Liver (tissue), 8 donors: ENCODE measurements at regions not wholly inside any gene's neighbourhood (a gene's known extent, or its start where the extent isn't known, plus 50 kb on each side); places are given as distances from the start of the nearest gene placed in this dataset.

ENCODE experiments used
- DNase-seq: peaks from one replicate; pipeline ENCODE4 v3.0.0-alpha.2; 2017; ENCODE audit warnings: low spot score
- H3K27ac ChIP-seq, 2 donors: one replicate each; pipeline ENCODE4 v1.7.0; 2013; ENCODE audit warnings: inconsistent platforms in 2 of 2, low read length in 2 of 2, control low read depth in 1 of 2, low read depth in 1 of 2, mild to moderate bottlenecking in 1 of 2
- H3K27me3 ChIP-seq, 4 donors: one replicate each; pipeline versions ENCODE4 v1.6.1 to v1.7.0; 2013; ENCODE audit warnings: low read length in 3 of 4, inconsistent platforms in 1 of 4, mild to moderate bottlenecking in 1 of 4, moderate library complexity in 1 of 4; ENCODE audit not compliant: control insufficient read depth in 4 of 4, insufficient read depth in 4 of 4
- H3K36me3 ChIP-seq, 4 donors: one replicate each; pipeline versions ENCODE4 v1.6.1 to v1.7.0; 2013; ENCODE audit warnings: low read length in 3 of 4, mild to moderate bottlenecking in 3 of 4, low read depth in 1 of 4, moderate library complexity in 1 of 4; ENCODE audit not compliant: control insufficient read depth in 4 of 4, insufficient read depth in 3 of 4
- H3K4me1 ChIP-seq, 4 donors: one replicate each; pipeline versions ENCODE4 v1.6.1 to v1.7.0; 2013; ENCODE audit warnings: low read length in 3 of 4, mild to moderate bottlenecking in 3 of 4, moderate library complexity in 1 of 4; ENCODE audit not compliant: control insufficient read depth in 4 of 4, insufficient read depth in 4 of 4
- H3K4me3 ChIP-seq, 3 donors: one replicate each; pipeline versions ENCODE4 v1.6.1 to v1.7.0; 2013; ENCODE audit warnings: low read length in 3 of 3, control low read depth in 1 of 3, low read depth in 1 of 3, mild to moderate bottlenecking in 1 of 3
- H3K9ac ChIP-seq, 2 donors: one replicate each; pipeline ENCODE4 v1.7.0; 2013; ENCODE audit warnings: low read length in 2 of 2, mild to moderate bottlenecking in 2 of 2, moderate library complexity in 2 of 2, control low read depth in 1 of 2, low read depth in 1 of 2
- H3K9me3 ChIP-seq, 4 donors: one replicate each; pipeline versions ENCODE4 v1.6.1 to v1.7.0; 2013; ENCODE audit warnings: low read length in 3 of 4; ENCODE audit not compliant: control insufficient read depth in 4 of 4
- EGR1 ChIP-seq, 2 donors: IDR thresholded peaks; 2 replicates each; pipeline ENCODE4 v1.6.1; 2016 to 2018; ENCODE audit warnings: antibody characterized with exemption in 2 of 2, low read depth in 2 of 2
- FOXA1 ChIP-seq: IDR thresholded peaks from 2 replicates; pipeline ENCODE4 v1.6.1; 2016; ENCODE audit warnings: antibody characterized with exemption
- FOXA2 ChIP-seq: IDR thresholded peaks from 2 replicates; pipeline ENCODE4 v1.6.1; 2016; ENCODE audit warnings: antibody characterized with exemption
- GABPA ChIP-seq, 2 donors: IDR thresholded peaks in 1 of 2; conservative IDR thresholded peaks in 1 of 2; 2 replicates each; pipeline ENCODE4 v1.6.1; 2016; ENCODE audit warnings: antibody characterized with exemption in 2 of 2, mild to moderate bottlenecking in 1 of 2, moderate library complexity in 1 of 2
- HNF4A ChIP-seq, 2 donors: conservative IDR thresholded peaks; 2 replicates each; pipeline ENCODE4 v1.6.1; 2016; ENCODE audit warnings: antibody characterized with exemption in 2 of 2, mild to moderate bottlenecking in 2 of 2
- HNF4G ChIP-seq: IDR thresholded peaks from 2 replicates; pipeline ENCODE4 v1.6.1; 2016; ENCODE audit warnings: antibody characterized with exemption
- JUND ChIP-seq, 2 donors: IDR thresholded peaks; 2 replicates each; pipeline ENCODE4 v1.6.1; 2016; ENCODE audit warnings: antibody characterized with exemption in 2 of 2
- NR2F2 ChIP-seq: IDR thresholded peaks from 2 replicates; pipeline ENCODE4 v1.6.1; 2016; ENCODE audit warnings: antibody characterized with exemption
- RAD21 ChIP-seq, 2 donors: IDR thresholded peaks; 2 replicates each; pipeline ENCODE4 v1.6.1; 2016; ENCODE audit warnings: antibody characterized with exemption in 2 of 2, mild to moderate bottlenecking in 2 of 2
- RXRA ChIP-seq, 2 donors: IDR thresholded peaks; 2 replicates each; pipeline ENCODE4 v1.6.1; 2017 to 2018; ENCODE audit warnings: antibody characterized with exemption in 2 of 2, mild to moderate bottlenecking in 1 of 2
- SP1 ChIP-seq: IDR thresholded peaks from 2 replicates; pipeline ENCODE4 v1.6.1; 2018; ENCODE audit warnings: antibody characterized with exemption, mild to moderate bottlenecking
- TAF1 ChIP-seq: conservative IDR thresholded peaks from 2 replicates; pipeline ENCODE4 v1.6.1; 2016; ENCODE audit warnings: antibody characterized with exemption, mild to moderate bottlenecking
- YY1 ChIP-seq: IDR thresholded peaks from 2 replicates; pipeline ENCODE4 v1.6.1; 2016; ENCODE audit warnings: antibody characterized with exemption, mild to moderate bottlenecking
- WGBS: extraction: QIAGEN DNeasy Blood & Tissue Kit; methylation state at CpG from one replicate; pipeline ENCODE4 v1.1.7; 2013; 5-methylcytosine and 5-hydroxymethylcytosine counted together
- TF ChIP-seq, protein P1 (sequence below): IDR thresholded peaks from 2 replicates; pipeline ENCODE4 v1.6.1; 2016; ENCODE audit warnings: antibody characterized with exemption
- TF ChIP-seq, protein P2 (sequence below): fragments of 150-350 bp; IDR thresholded peaks from 2 replicates; pipeline ENCODE4 v1.5.1; 2017; ENCODE audit warnings: improper control_type of control experiment, low read depth, low read length; ENCODE audit not compliant: missing input control
- TF ChIP-seq, protein P3 (sequence below): IDR thresholded peaks from 2 replicates; pipeline ENCODE4 v1.6.1; 2016; ENCODE audit warnings: antibody characterized with exemption
- TF ChIP-seq, protein P4 (sequence below): IDR thresholded peaks from 2 replicates; pipeline ENCODE4 v1.6.1; 2016; ENCODE audit warnings: antibody characterized with exemption, mild to moderate bottlenecking
- TF ChIP-seq, protein P5 (sequence below): IDR thresholded peaks from 2 replicates; pipeline ENCODE4 v1.6.1; 2016; ENCODE audit warnings: antibody characterized with exemption
- donor health status: healthy.
- donor health status: healthy.
- donor health status: healthy.
- donor health status: healthy.
- donor health status: healthy.

DNA sequence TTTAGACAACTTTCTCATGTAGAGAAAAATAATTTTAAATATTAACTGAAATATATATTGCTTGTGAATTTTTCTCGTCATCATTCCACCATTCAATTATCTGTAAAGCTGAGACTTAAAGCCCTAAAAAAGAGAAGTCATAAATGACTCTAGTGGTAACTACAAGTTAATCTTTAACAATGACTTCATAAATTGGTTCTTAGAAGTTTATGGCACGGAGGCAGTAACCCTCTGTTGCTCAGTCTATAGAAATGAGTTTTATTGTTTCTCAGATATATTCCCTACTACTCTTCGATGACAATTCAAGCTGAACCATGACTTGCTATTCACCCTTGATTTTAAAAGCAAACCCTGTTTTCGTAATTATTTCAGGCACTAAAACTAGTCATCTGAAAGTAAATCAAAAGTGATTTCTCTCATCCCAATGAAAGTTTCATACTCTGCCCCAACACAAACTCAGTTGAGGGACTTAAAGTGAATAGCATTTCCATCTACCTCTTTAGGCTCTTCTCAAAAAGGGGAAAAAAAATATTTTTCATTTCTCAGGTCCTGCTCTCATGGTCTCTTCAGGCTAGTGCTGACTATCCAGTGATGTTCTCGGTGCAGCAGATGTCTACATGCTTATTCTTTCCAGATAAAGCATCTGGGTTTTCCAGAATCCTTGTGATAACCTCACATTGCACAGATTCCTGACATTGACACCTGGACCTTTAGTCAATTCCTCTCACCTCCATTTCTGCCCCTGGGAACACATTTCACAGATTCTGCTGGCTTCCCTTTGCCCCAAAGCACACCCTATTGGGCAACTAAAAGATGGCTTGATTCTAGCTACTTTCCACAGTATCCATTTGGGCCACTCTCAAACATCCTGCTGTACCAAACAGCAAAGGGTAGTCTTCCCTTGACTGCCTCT, 207.8 kb upstream of the LRATD1 start:
- no peak overlapping the region for H3K4me3 ChIP-seq
- no peaks in the 10 kb centered on the region for H3K27me3 ChIP-seq
- H3K36me3 ChIP-seq, result no peaks in the 10 kb centered on the region
- TF ChIP-seq TAF1 (no peak), HNF4G (no peak), RXRA (IDR thresholded peaks at IDR 0.05) (no peak), FOXA1 (no peak), NR2F2 (no peak), YY1 (no peak), EGR1 (IDR thresholded peaks at IDR 0.05; ENCODE audit: low read depth in 2 of 2) (no peak)
- TF ChIP-seq, protein P1, sequence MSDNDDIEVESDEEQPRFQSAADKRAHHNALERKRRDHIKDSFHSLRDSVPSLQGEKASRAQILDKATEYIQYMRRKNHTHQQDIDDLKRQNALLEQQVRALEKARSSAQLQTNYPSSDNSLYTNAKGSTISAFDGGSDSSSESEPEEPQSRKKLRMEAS, result no peak
- no peak overlapping the region for H3K9ac ChIP-seq
- H3K4me1 ChIP-seq, result no peaks in the 10 kb centered on the region
- no peak for DNase-seq
- no peaks in the 10 kb centered on the region for H3K9me3 ChIP-seq
- no peak overlapping the region for H3K27ac ChIP-seq
- 65% methylated on average over 5 of the region's 5 CpGs for WGBS

DNA sequence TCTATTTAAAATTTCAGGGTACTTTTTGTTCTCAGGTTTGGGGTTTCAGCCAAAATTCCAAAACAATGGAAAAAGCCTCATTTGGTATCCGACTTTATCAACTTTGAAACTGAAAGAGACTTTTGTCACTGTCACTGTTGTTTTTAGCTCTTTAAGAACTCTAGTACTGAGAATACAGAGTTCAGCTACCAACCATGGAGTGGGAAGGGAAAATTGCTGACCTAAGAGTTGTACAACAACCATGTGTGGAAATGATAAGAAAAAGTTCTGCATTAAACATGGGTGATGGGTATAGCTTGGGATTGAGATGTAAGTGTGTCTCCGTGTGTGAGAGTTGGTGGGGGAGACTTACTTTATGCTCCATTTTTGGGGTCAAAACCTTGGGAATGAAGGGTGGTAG, 206.6 kb upstream of the LRATD1 start:
- Histone ChIP-seq H3K36me3 (no peaks in the 10 kb centered on the region), H3K9ac (no peak overlapping the region), H3K9me3 (no peaks in the 10 kb centered on the region), H3K27me3 (no peaks in the 10 kb centered on the region), H3K27ac (no peak overlapping the region), H3K4me3 (no peak overlapping the region), H3K4me1 (no peaks in the 10 kb centered on the region)
- TF ChIP-seq NR2F2, result no peak
- no peak for TF ChIP-seq RXRA (IDR thresholded peaks at IDR 0.05)
- no peak for TF ChIP-seq HNF4A (conservative IDR thresholded peaks at IDR 0.05)
- TF ChIP-seq HNF4G, result no peak
- TF ChIP-seq SP1, result no peak
- TF ChIP-seq, protein P2, sequence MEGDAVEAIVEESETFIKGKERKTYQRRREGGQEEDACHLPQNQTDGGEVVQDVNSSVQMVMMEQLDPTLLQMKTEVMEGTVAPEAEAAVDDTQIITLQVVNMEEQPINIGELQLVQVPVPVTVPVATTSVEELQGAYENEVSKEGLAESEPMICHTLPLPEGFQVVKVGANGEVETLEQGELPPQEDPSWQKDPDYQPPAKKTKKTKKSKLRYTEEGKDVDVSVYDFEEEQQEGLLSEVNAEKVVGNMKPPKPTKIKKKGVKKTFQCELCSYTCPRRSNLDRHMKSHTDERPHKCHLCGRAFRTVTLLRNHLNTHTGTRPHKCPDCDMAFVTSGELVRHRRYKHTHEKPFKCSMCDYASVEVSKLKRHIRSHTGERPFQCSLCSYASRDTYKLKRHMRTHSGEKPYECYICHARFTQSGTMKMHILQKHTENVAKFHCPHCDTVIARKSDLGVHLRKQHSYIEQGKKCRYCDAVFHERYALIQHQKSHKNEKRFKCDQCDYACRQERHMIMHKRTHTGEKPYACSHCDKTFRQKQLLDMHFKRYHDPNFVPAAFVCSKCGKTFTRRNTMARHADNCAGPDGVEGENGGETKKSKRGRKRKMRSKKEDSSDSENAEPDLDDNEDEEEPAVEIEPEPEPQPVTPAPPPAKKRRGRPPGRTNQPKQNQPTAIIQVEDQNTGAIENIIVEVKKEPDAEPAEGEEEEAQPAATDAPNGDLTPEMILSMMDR, result no peak
- TF ChIP-seq FOXA2, result no peak
- TF ChIP-seq GABPA (IDR thresholded peaks at IDR 0.05 in 1 of 2, conservative IDR thresholded peaks at IDR 0.05 in 1 of 2), result no peak
- TF ChIP-seq, protein P3, sequence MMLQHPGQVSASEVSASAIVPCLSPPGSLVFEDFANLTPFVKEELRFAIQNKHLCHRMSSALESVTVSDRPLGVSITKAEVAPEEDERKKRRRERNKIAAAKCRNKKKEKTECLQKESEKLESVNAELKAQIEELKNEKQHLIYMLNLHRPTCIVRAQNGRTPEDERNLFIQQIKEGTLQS, result no peak
- no peak for TF ChIP-seq EGR1 (IDR thresholded peaks at IDR 0.05; ENCODE audit: low read depth in 2 of 2)
- no peak for TF ChIP-seq YY1
- TF ChIP-seq, protein P4, sequence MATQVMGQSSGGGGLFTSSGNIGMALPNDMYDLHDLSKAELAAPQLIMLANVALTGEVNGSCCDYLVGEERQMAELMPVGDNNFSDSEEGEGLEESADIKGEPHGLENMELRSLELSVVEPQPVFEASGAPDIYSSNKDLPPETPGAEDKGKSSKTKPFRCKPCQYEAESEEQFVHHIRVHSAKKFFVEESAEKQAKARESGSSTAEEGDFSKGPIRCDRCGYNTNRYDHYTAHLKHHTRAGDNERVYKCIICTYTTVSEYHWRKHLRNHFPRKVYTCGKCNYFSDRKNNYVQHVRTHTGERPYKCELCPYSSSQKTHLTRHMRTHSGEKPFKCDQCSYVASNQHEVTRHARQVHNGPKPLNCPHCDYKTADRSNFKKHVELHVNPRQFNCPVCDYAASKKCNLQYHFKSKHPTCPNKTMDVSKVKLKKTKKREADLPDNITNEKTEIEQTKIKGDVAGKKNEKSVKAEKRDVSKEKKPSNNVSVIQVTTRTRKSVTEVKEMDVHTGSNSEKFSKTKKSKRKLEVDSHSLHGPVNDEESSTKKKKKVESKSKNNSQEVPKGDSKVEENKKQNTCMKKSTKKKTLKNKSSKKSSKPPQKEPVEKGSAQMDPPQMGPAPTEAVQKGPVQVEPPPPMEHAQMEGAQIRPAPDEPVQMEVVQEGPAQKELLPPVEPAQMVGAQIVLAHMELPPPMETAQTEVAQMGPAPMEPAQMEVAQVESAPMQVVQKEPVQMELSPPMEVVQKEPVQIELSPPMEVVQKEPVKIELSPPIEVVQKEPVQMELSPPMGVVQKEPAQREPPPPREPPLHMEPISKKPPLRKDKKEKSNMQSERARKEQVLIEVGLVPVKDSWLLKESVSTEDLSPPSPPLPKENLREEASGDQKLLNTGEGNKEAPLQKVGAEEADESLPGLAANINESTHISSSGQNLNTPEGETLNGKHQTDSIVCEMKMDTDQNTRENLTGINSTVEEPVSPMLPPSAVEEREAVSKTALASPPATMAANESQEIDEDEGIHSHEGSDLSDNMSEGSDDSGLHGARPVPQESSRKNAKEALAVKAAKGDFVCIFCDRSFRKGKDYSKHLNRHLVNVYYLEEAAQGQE, result no peak
- TF ChIP-seq, protein P5, sequence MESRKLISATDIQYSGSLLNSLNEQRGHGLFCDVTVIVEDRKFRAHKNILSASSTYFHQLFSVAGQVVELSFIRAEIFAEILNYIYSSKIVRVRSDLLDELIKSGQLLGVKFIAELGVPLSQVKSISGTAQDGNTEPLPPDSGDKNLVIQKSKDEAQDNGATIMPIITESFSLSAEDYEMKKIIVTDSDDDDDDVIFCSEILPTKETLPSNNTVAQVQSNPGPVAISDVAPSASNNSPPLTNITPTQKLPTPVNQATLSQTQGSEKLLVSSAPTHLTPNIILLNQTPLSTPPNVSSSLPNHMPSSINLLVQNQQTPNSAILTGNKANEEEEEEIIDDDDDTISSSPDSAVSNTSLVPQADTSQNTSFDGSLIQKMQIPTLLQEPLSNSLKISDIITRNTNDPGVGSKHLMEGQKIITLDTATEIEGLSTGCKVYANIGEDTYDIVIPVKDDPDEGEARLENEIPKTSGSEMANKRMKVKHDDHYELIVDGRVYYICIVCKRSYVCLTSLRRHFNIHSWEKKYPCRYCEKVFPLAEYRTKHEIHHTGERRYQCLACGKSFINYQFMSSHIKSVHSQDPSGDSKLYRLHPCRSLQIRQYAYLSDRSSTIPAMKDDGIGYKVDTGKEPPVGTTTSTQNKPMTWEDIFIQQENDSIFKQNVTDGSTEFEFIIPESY, result no peak
- TF ChIP-seq TAF1, result no peak
- TF ChIP-seq, protein P1, result no peak
- no peak for TF ChIP-seq RAD21 (IDR thresholded peaks at IDR 0.05)
- TF ChIP-seq FOXA1, result no peak
- TF ChIP-seq JUND (IDR thresholded peaks at IDR 0.05), result no peak
- 85% methylated on average over 2 of the region's 2 CpGs for WGBS
- DNase-seq, result no peak
